ENCODE measurements at regions not wholly inside any gene's neighbourhood (a gene's known extent, or its start where the extent isn't known, plus 50 kb on each side); places are given as distances from the start of the nearest gene placed in this dataset.

GRCh38 chr18:39622431-39622830, 2056.8 kb upstream of the CELF4 start:
- TF ChIP-seq CTCF (IDR thresholded peaks at IDR 0.05) (no peak), POLR2A (IDR thresholded peaks at IDR 0.05) (no peak)
